Muscle of arm (tissue), 1 donor: ENCODE measurements at regions not wholly inside any gene's neighbourhood (a gene's known extent, or its start where the extent isn't known, plus 50 kb on each side); places are given as distances from the start of the nearest gene placed in this dataset.

Experiments used
- DNase-seq: peaks from one replicate; pipeline ENCODE4 v3.0.0-alpha.2; 2013

DNA sequence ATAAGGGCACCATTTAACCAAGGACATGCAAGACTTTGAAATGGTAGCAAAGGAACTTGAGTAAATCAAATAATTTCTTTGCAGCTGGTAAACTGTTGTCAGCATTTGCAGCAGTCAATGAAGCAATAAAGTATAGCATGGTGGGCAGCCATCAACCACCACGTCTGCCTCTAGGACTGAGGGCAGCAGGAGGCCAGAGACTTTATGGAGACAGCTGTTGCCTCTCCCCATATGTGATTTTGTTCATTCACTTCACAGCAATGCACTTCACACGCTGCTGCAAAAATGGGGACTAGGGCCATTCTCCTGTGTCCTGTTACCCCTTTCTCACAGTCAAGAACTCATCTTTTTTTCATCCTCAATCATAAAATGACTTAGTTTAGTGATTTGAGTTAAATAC, 51.3 kb upstream of the PCDH9 start:
- DNase-seq = no peak
